Prostate gland (tissue), 2 donors: ENCODE measurements at regions not wholly inside any gene's neighbourhood (a gene's known extent, or its start where the extent isn't known, plus 50 kb on each side); places are given as distances from the start of the nearest gene placed in this dataset.

ENCODE experiments used
- CTCF ChIP-seq, 4 experiments: fragments of 200-600 bp in 2 of 4; fragments of 450-650 bp in 2 of 4; sonication (generic) in 2 of 4; IDR thresholded peaks; 1 replicate in 3 of 4; 2 replicates in 1 of 4; pipeline ENCODE4 v1.5.1; 2016 to 2019; ENCODE audit warnings: antibody characterized with exemption in 4 of 4, mild to moderate bottlenecking in 2 of 4, moderate library complexity in 2 of 4
- POLR2A ChIP-seq: fragments of 450-650 bp; IDR thresholded peaks from one replicate; pipeline ENCODE4 v1.6.1; 2016; ENCODE audit warnings: antibody characterized with exemption, mild to moderate bottlenecking
- POLR2AphosphoS5 ChIP-seq: sonication (generic); formaldehyde crosslinking; IDR thresholded peaks from one replicate; pipeline ENCODE4 v1.6.1; 2017; ENCODE audit warnings: antibody characterized with exemption

- no peak for TF ChIP-seq CTCF (IDR thresholded peaks at IDR 0.05)
- TF ChIP-seq POLR2AphosphoS5, result no peak
- TF ChIP-seq POLR2A, result no peak
Observed at GRCh38 chr21:8991968-8992621, 1529.3 kb upstream of the TPTE start.
